Prostate gland (tissue), 2 donors: ENCODE measurements at regions not wholly inside any gene's neighbourhood (a gene's known extent, or its start where the extent isn't known, plus 50 kb on each side); places are given as distances from the start of the nearest gene placed in this dataset.
"Not testable (repeated sequence)": the region's sequence is repeated elsewhere in the genome, so short reads cannot be mapped to it uniquely, and the experiment has no call there.

Source experiments
- CTCF ChIP-seq, 4 experiments: fragments of 200-600 bp in 2 of 4; fragments of 450-650 bp in 2 of 4; sonication (generic) in 2 of 4; IDR thresholded peaks; 1 replicate in 3 of 4; 2 replicates in 1 of 4; pipeline ENCODE4 v1.5.1; 2016 to 2019; ENCODE audit warnings: antibody characterized with exemption in 4 of 4, mild to moderate bottlenecking in 2 of 4, moderate library complexity in 2 of 4
- POLR2A ChIP-seq: fragments of 450-650 bp; IDR thresholded peaks from one replicate; pipeline ENCODE4 v1.6.1; 2016; ENCODE audit warnings: antibody characterized with exemption, mild to moderate bottlenecking

DNA sequence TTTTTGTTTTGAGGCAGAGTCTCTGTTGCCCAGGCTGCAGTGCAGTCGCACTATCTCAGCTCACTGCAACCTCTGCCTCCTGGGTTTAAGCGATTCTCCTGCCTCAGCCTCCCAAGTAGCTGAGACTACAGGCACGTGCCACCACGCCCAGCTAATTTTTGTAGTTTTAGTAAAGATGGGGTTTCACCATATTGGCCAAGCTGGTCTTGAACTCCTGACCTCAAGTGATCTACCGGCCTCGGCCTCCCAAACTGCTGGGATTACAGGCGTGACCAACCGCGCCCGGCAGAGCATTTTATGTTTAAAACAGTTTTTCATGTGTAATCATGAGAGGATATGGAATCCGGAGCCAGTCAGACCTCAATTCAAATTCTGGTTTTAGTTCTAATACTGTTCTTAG is 94.0 kb upstream of the CHD2 start:
- not testable (repeated sequence) for TF ChIP-seq CTCF (IDR thresholded peaks at IDR 0.05); POLR2A
